PC-3 (cell line): ENCODE measurements at regions not wholly inside any gene's neighbourhood (a gene's known extent, or its start where the extent isn't known, plus 50 kb on each side); places are given as distances from the start of the nearest gene placed in this dataset.
"Not testable (repeated sequence)": the region's sequence is repeated elsewhere in the genome, so short reads cannot be mapped to it uniquely, and the experiment has no call there.

Experiments
- ATAC-seq: fragments of 200-7000 bp; cut with Tn5 transposase; 2 replicates; pipeline ENCODE4 v1.9.1; 2020; ENCODE audit warnings: mild to moderate bottlenecking, moderate library complexity
- BruUV-seq: library from RNA; stranded (reverse); fragments of 400-500 nt; replicated peaks from 2 replicates; lab custom pipeline; 2021; lab: Mats Ljungman, UMichigan
- CTCF ChIA-PET: fragments of 300-600 bp; sonication (Branson Sonifier 250); formaldehyde crosslinking; loops from one replicate; lab custom pipeline; 2022; ENCODE audit warnings: antibody characterized with exemption; lab: Charles Lee
- POLR2A ChIA-PET: fragments of 300-600 bp; sonication (Branson Sonifier 250); formaldehyde crosslinking; loops from one replicate; lab custom pipeline; 2022; ENCODE audit warnings: antibody characterized with exemption; ENCODE audit not compliant: unreplicated experiment; lab: Charles Lee
- DNase-seq: peaks from one replicate; pipeline ENCODE4 v3.0.0-alpha.2; 2015
- H2AFZ ChIP-seq: fragments of 300-600 bp; sonication (generic); 2 replicates; pipeline ENCODE4 v1.6.0; 2016; ENCODE audit warnings: antibody characterized with exemption, low read length
- H3F3A ChIP-seq: fragments of 300-600 bp; sonication (generic); one replicate; pipeline ENCODE4 v1.6.0; 2017; ENCODE audit warnings: antibody characterized with exemption, low read length, control low read depth, mild to moderate bottlenecking; ENCODE audit not compliant: unreplicated experiment
- H3K27ac ChIP-seq: fragments of 300-600 bp; sonication (generic); 2 replicates; pipeline ENCODE4 v1.5.1; 2016; ENCODE audit warnings: mild to moderate bottlenecking, low read length
- H3K27me3 ChIP-seq: fragments of 300-600 bp; sonication (generic); 2 replicates; pipeline ENCODE4 v1.6.1; 2016; ENCODE audit warnings: low read length, mixed read lengths
- H3K36me3 ChIP-seq: fragments of 300-600 bp; sonication (generic); 2 replicates; pipeline ENCODE4 v1.6.1; 2016; ENCODE audit warnings: low read depth, mixed run types, low read length, mixed read lengths
- H3K4me1 ChIP-seq: fragments of 300-600 bp; sonication (generic); 2 replicates; pipeline ENCODE4 v1.5.1; 2016; ENCODE audit warnings: low read length; ENCODE audit not compliant: insufficient read depth
- H3K4me2 ChIP-seq: fragments of 300-600 bp; sonication (generic); 2 replicates; pipeline ENCODE4 v1.6.0; 2016; ENCODE audit warnings: low read length
- H3K4me3 ChIP-seq: fragments of 300-600 bp; sonication (generic); 2 replicates; pipeline ENCODE4 v1.5.1; 2016; ENCODE audit warnings: mild to moderate bottlenecking, low read length, mixed read lengths
- H3K79me2 ChIP-seq: fragments of 300-600 bp; sonication (generic); 2 replicates; pipeline ENCODE4 v1.6.1; 2017; ENCODE audit warnings: low read length, mixed read lengths
- H3K9ac ChIP-seq: fragments of 300-600 bp; sonication (generic); 2 replicates; pipeline ENCODE4 v1.6.0; 2016; ENCODE audit warnings: mild to moderate bottlenecking, low read length
- H3K9me2 ChIP-seq: fragments of 300-600 bp; sonication (generic); replicated peaks from 2 replicates; pipeline ENCODE4 v1.6.1; 2016; ENCODE audit warnings: mixed run types, low read length, mixed read lengths
- H3K9me3 ChIP-seq: fragments of 300-600 bp; sonication (generic); 2 replicates; pipeline ENCODE4 v1.6.1; 2016; ENCODE audit warnings: low read length, mixed read lengths
- H4K20me1 ChIP-seq: fragments of 300-600 bp; sonication (generic); 2 replicates; pipeline ENCODE4 v1.6.1; 2016; ENCODE audit warnings: low read length, mixed read lengths
- CTCF ChIP-seq: fragments of 300-600 bp; sonication (generic); conservative IDR thresholded peaks from 2 replicates; pipeline ENCODE4 v1.5.1; 2017; ENCODE audit warnings: antibody characterized with exemption, low read depth, mild to moderate bottlenecking, low read length
- EZH2 ChIP-seq: fragments of 300-600 bp; sonication (generic); IDR thresholded peaks from one replicate; pipeline ENCODE4 v1.6.1; 2017; ENCODE audit warnings: antibody characterized with exemption, mild to moderate bottlenecking, low read length; ENCODE audit not compliant: unreplicated experiment
- EZH2phosphoT487 ChIP-seq: fragments of 300-600 bp; sonication (generic); IDR thresholded peaks from 2 replicates; pipeline ENCODE4 v1.6.1; 2018; ENCODE audit warnings: mild to moderate bottlenecking, antibody characterized with exemption, low read length, borderline replicate concordance
- intact Hi-C: fragments of 100-400 bp; cut with micrococcal nuclease; formaldehyde crosslinking; loops from 2 replicates; pipeline ENCODE4 v1.9.0; 2023

GRCh38 chrX:144208360-144209024, 324.6 kb downstream of the UBE2NL start:
- H3K27ac ChIP-seq, H3K4me3 ChIP-seq, ATAC-seq, H3F3A ChIP-seq, H4K20me1 ChIP-seq, BruUV-seq, H3K36me3 ChIP-seq, H3K4me1 ChIP-seq, intact Hi-C loops, H2AFZ ChIP-seq, POLR2A ChIA-PET, H3K27me3 ChIP-seq, H3K79me2 ChIP-seq, H3K9ac ChIP-seq, CTCF ChIA-PET, DNase-seq, H3K9me2 ChIP-seq, H3K9me3 ChIP-seq, H3K4me2 ChIP-seq: not testable (repeated sequence)

- H3K4me2 ChIP-seq, result no peak overlapping the region
- H4K20me1 ChIP-seq, result no peaks in the 10 kb centered on the region
- no peaks in the 10 kb centered on the region for H3K4me1 ChIP-seq
- intact Hi-C loops, result no loop called here
- no peak overlapping the region for H3K27ac ChIP-seq
- TF ChIP-seq EZH2phosphoT487, result no peak
- no peaks in the 10 kb centered on the region for H3K27me3 ChIP-seq
- H2AFZ ChIP-seq, result no peak overlapping the region
- H3K9me2 ChIP-seq, result no peaks in the 10 kb centered on the region
- H3K4me3 ChIP-seq, result no peak overlapping the region
- H3F3A ChIP-seq, result no peaks in the 10 kb centered on the region
- H3K9ac ChIP-seq, result no peak overlapping the region
- ChIA-PET CTCF (no interaction called here), POLR2A (no interaction called here)
- ATAC-seq (no peak), DNase-seq (no peak)
- no peaks in the 10 kb centered on the region for H3K79me2 ChIP-seq
- no peaks in the 10 kb centered on the region for H3K36me3 ChIP-seq
- no TSS peak for BruUV-seq
- no peaks in the 10 kb centered on the region for H3K9me3 ChIP-seq
Observed at GRCh38 chrX:144214651-144215050, 330.8 kb downstream of the UBE2NL start.

GRCh38 chrX:144219035-144219434, 335.2 kb downstream of the UBE2NL start:
- peak; percentile 44 for DNase-seq
- POLR2A ChIA-PET, result no interaction called here
- H3K36me3 ChIP-seq, result no peaks in the 10 kb centered on the region
- TF ChIP-seq EZH2, result no peak
- no peak for TF ChIP-seq EZH2phosphoT487
- peak; percentile 50 for TF ChIP-seq CTCF
- H4K20me1 ChIP-seq, result no peaks in the 10 kb centered on the region
- no peaks in the 10 kb centered on the region for H3K9me2 ChIP-seq
- H3K9me3 ChIP-seq, result no peaks in the 10 kb centered on the region
- no peak overlapping the region for H3K4me3 ChIP-seq
- no peaks in the 10 kb centered on the region for H3F3A ChIP-seq
- no peaks in the 10 kb centered on the region for H3K4me1 ChIP-seq
- intact Hi-C loops, result no loop called here
- 0 out of 2 replicates have a peak overlapping the region, but pooled peaks have one; percentile 30 for H2AFZ ChIP-seq
- no peaks in the 10 kb centered on the region for H3K27me3 ChIP-seq
- no TSS peak for BruUV-seq
- CTCF ChIA-PET, result no interaction called here
- H3K4me2 ChIP-seq, result no peak overlapping the region
- ATAC-seq, result peak; percentile 22; the same call in 1 of the 2 replicates
- no peak overlapping the region for H3K27ac ChIP-seq
- H3K79me2 ChIP-seq, result no peaks in the 10 kb centered on the region
- H3K9ac ChIP-seq, result no peak overlapping the region

GRCh38 chrX:144231116-144231785, 347.4 kb downstream of the UBE2NL start:
- DNase-seq, CTCF ChIA-PET, BruUV-seq, H3K4me2 ChIP-seq, intact Hi-C loops, H3K9ac ChIP-seq, H3F3A ChIP-seq, H3K27ac ChIP-seq, POLR2A ChIA-PET, H2AFZ ChIP-seq, H3K79me2 ChIP-seq, H3K36me3 ChIP-seq, H3K4me1 ChIP-seq, ATAC-seq, H3K27me3 ChIP-seq, H3K9me3 ChIP-seq, H4K20me1 ChIP-seq, H3K9me2 ChIP-seq, H3K4me3 ChIP-seq: not testable (repeated sequence)
